ENCODE measurements at regions not wholly inside any gene's neighbourhood (a gene's known extent, or its start where the extent isn't known, plus 50 kb on each side); places are given as distances from the start of the nearest gene placed in this dataset.

- no peak for DNase-seq
- no peak for TF ChIP-seq POLR2A (IDR thresholded peaks at IDR 0.05; ENCODE audit: low read length)
- TF ChIP-seq GATA1 (IDR thresholded peaks at IDR 0.05; ENCODE audit: low read depth, low read length), result no peak
These were observed 128.8 kb downstream of the PAPOLA start for GRCh38 chr14:96631030-96631429.

- peak; percentile 25 to 26 for DNase-seq
- TF ChIP-seq POLR2A (IDR thresholded peaks at IDR 0.05; ENCODE audit: low read length), result no peak
- TF ChIP-seq GATA1 (IDR thresholded peaks at IDR 0.05; ENCODE audit: low read depth, low read length), result no peak
These were observed 129.6 kb downstream of the PAPOLA start for GRCh38 chr14:96631621-96632362.

- DNase-seq, result no peak
- TF ChIP-seq GATA1 (IDR thresholded peaks at IDR 0.05; ENCODE audit: low read depth, low read length) (no peak), POLR2A (IDR thresholded peaks at IDR 0.05; ENCODE audit: low read length) (no peak)
These were observed 130.2 kb downstream of the PAPOLA start for GRCh38 chr14:96632363-96632758.

GRCh38 chr14:96633096-96633495, 130.9 kb downstream of the PAPOLA start:
- no peak for TF ChIP-seq POLR2A (IDR thresholded peaks at IDR 0.05; ENCODE audit: low read length)
- no peak for TF ChIP-seq GATA1 (IDR thresholded peaks at IDR 0.05; ENCODE audit: low read depth, low read length)

GRCh38 chr14:96634481-96634880, 132.3 kb downstream of the PAPOLA start:
- no peak for DNase-seq
- TF ChIP-seq POLR2A (IDR thresholded peaks at IDR 0.05; ENCODE audit: low read length) (no peak), GATA1 (IDR thresholded peaks at IDR 0.05; ENCODE audit: low read depth, low read length) (no peak)

More at GRCh38 chr14:96633096-96633495, 130.9 kb downstream of the PAPOLA start:
- no peak for DNase-seq

- TF ChIP-seq POLR2A (IDR thresholded peaks at IDR 0.05; ENCODE audit: low read length) (no peak), GATA1 (IDR thresholded peaks at IDR 0.05; ENCODE audit: low read depth, low read length) (no peak)
- DNase-seq, result no peak
These were observed 132.7 kb downstream of the PAPOLA start for GRCh38 chr14:96634896-96635295.

GRCh38 chr14:96635850-96636249, 133.7 kb downstream of the PAPOLA start:
- no peak for TF ChIP-seq GATA1 (IDR thresholded peaks at IDR 0.05; ENCODE audit: low read depth, low read length)
- TF ChIP-seq POLR2A (IDR thresholded peaks at IDR 0.05; ENCODE audit: low read length), result no peak

GRCh38 chr14:96637521-96637920, 135.3 kb downstream of the PAPOLA start:
- TF ChIP-seq POLR2A (IDR thresholded peaks at IDR 0.05; ENCODE audit: low read length), result no peak
- TF ChIP-seq GATA1 (IDR thresholded peaks at IDR 0.05; ENCODE audit: low read depth, low read length), result no peak
- no peak for DNase-seq

More at GRCh38 chr14:96635850-96636249, 133.7 kb downstream of the PAPOLA start:
- DNase-seq, result no peak

GRCh38 chr14:96638041-96638855, 136.1 kb downstream of the PAPOLA start:
- no peak for DNase-seq
- TF ChIP-seq GATA1 (IDR thresholded peaks at IDR 0.05; ENCODE audit: low read depth, low read length) (no peak), POLR2A (IDR thresholded peaks at IDR 0.05; ENCODE audit: low read length) (no peak)

- no peak for DNase-seq
- TF ChIP-seq GATA1 (IDR thresholded peaks at IDR 0.05; ENCODE audit: low read depth, low read length), result no peak
- TF ChIP-seq POLR2A (IDR thresholded peaks at IDR 0.05; ENCODE audit: low read length), result no peak
These were observed 137.4 kb downstream of the PAPOLA start for GRCh38 chr14:96639550-96639949.

- TF ChIP-seq POLR2A (IDR thresholded peaks at IDR 0.05; ENCODE audit: low read length) (no peak), GATA1 (IDR thresholded peaks at IDR 0.05; ENCODE audit: low read depth, low read length) (no peak)
- DNase-seq, result no peak
These were observed 146.5 kb downstream of the PAPOLA start for GRCh38 chr14:96648506-96649326.

- TF ChIP-seq GATA1 (IDR thresholded peaks at IDR 0.05; ENCODE audit: low read depth, low read length) (no peak), POLR2A (IDR thresholded peaks at IDR 0.05; ENCODE audit: low read length) (no peak)
- DNase-seq, result no peak
These were observed 147.1 kb downstream of the PAPOLA start for GRCh38 chr14:96649327-96649601.

- no peak for TF ChIP-seq GATA1 (IDR thresholded peaks at IDR 0.05; ENCODE audit: low read depth, low read length)
- TF ChIP-seq POLR2A (IDR thresholded peaks at IDR 0.05; ENCODE audit: low read length), result no peak
These were observed 143.6 kb upstream of the VRK1 start for GRCh38 chr14:96653597-96653996.

GRCh38 chr14:96658611-96659010, 138.6 kb upstream of the VRK1 start:
- no peak for DNase-seq

More at GRCh38 chr14:96653597-96653996, 143.6 kb upstream of the VRK1 start:
- no peak for DNase-seq

More at GRCh38 chr14:96658611-96659010, 138.6 kb upstream of the VRK1 start:
- TF ChIP-seq POLR2A (IDR thresholded peaks at IDR 0.05; ENCODE audit: low read length), result no peak
- TF ChIP-seq GATA1 (IDR thresholded peaks at IDR 0.05; ENCODE audit: low read depth, low read length), result no peak

All from erythroblast (primary cell).